ENCODE measurements at regions not wholly inside any gene's neighbourhood (a gene's known extent, or its start where the extent isn't known, plus 50 kb on each side); places are given as distances from the start of the nearest gene placed in this dataset.

- Histone ChIP-seq H3K79me2 (ENCODE audit: insufficient read depth, low read length) (no peaks in the 10 kb centered on the region), H3K27me3 (ENCODE audit: insufficient read depth, low read length) (no peaks in the 10 kb centered on the region), H4K20me1 (ENCODE audit: insufficient read depth, low read length) (no peaks in the 10 kb centered on the region), H3K36me3 (ENCODE audit: insufficient read depth, low read length) (no peaks in the 10 kb centered on the region), H3K4me3 (ENCODE audit: insufficient read depth, low read depth, low read length) (no peak overlapping the region), H2AFZ (ENCODE audit: low read depth, low read length) (no peak overlapping the region), H3K9ac (ENCODE audit: low read length) (no peak overlapping the region), H3K9me3 (ENCODE audit: insufficient read depth, low read depth, low read length) (no peaks in the 10 kb centered on the region), H3K4me1 (ENCODE audit: insufficient read depth, low read length) (peaks cover 12% of the 10 kb centered on the region), H3K4me2 (ENCODE audit: low read length) (no peak overlapping the region), H3K27ac (ENCODE audit: low read depth, low read length) (no peak overlapping the region)
- H3K4me1 Mint-ChIP-seq (ENCODE audit: low read depth, unreplicated experiment) = peaks cover 13% of the 10 kb centered on the region
- DNase-seq (ENCODE audit: low read depth) (no peak), FAIRE-seq (no peak)
- no peaks in the 10 kb centered on the region for H3K27me3 Mint-ChIP-seq (ENCODE audit: low read depth, unreplicated experiment)
- H3K27ac Mint-ChIP-seq (ENCODE audit: unreplicated experiment) = no peak overlapping the region
- TF ChIP-seq CTCF (IDR thresholded peaks at IDR 0.05; ENCODE audit: insufficient read depth, low read depth, low read length) = no peak
- TF ChIP-seq EZH2 (IDR thresholded peaks at IDR 0.05; ENCODE audit: insufficient read depth, low read length) = no peak
- no peaks in the 10 kb centered on the region for H3K36me3 Mint-ChIP-seq (ENCODE audit: low read depth, unreplicated experiment)
- H3K9me3 Mint-ChIP-seq (ENCODE audit: unreplicated experiment) = peaks cover 1% of the 10 kb centered on the region
- H3K4me3 Mint-ChIP-seq (ENCODE audit: unreplicated experiment) = no peak overlapping the region
These were observed 90.2 kb upstream of the EEF1E1 start for GRCh38 chr6:8192597-8192996.

GRCh38 chr6:8192067-8192466 is 89.7 kb upstream of the EEF1E1 start:
- Histone ChIP-seq H3K79me2 (ENCODE audit: insufficient read depth, low read length) (no peaks in the 10 kb centered on the region), H3K36me3 (ENCODE audit: insufficient read depth, low read length) (no peaks in the 10 kb centered on the region), H3K4me3 (ENCODE audit: insufficient read depth, low read depth, low read length) (no peak overlapping the region), H2AFZ (ENCODE audit: low read depth, low read length) (no peak overlapping the region), H3K9me3 (ENCODE audit: insufficient read depth, low read depth, low read length) (no peaks in the 10 kb centered on the region), H3K4me2 (ENCODE audit: low read length) (no peak overlapping the region), H4K20me1 (ENCODE audit: insufficient read depth, low read length) (no peaks in the 10 kb centered on the region), H3K9ac (ENCODE audit: low read length) (no peak overlapping the region), H3K27me3 (ENCODE audit: insufficient read depth, low read length) (no peaks in the 10 kb centered on the region), H3K27ac (ENCODE audit: low read depth, low read length) (no peak overlapping the region), H3K4me1 (ENCODE audit: insufficient read depth, low read length) (peaks cover 12% of the 10 kb centered on the region)
- Mint-ChIP-seq H3K27me3 (ENCODE audit: low read depth, unreplicated experiment) (no peaks in the 10 kb centered on the region), H3K4me3 (ENCODE audit: unreplicated experiment) (no peak overlapping the region), H3K4me1 (ENCODE audit: low read depth, unreplicated experiment) (peaks cover 13% of the 10 kb centered on the region), H3K36me3 (ENCODE audit: low read depth, unreplicated experiment) (no peaks in the 10 kb centered on the region), H3K9me3 (ENCODE audit: unreplicated experiment) (peaks cover 1% of the 10 kb centered on the region), H3K27ac (ENCODE audit: unreplicated experiment) (no peak overlapping the region)
- no peak for DNase-seq (ENCODE audit: low read depth)
- FAIRE-seq = no peak
- no peak for TF ChIP-seq CTCF (IDR thresholded peaks at IDR 0.05; ENCODE audit: insufficient read depth, low read depth, low read length)

- Mint-ChIP-seq H3K4me1 (ENCODE audit: low read depth, unreplicated experiment) (peaks cover 13% of the 10 kb centered on the region), H3K27me3 (ENCODE audit: low read depth, unreplicated experiment) (no peaks in the 10 kb centered on the region), H3K36me3 (ENCODE audit: low read depth, unreplicated experiment) (no peaks in the 10 kb centered on the region), H3K27ac (ENCODE audit: unreplicated experiment) (no peak overlapping the region), H3K9me3 (ENCODE audit: unreplicated experiment) (peaks cover 1% of the 10 kb centered on the region), H3K4me3 (ENCODE audit: unreplicated experiment) (no peak overlapping the region)
- Histone ChIP-seq H3K27me3 (ENCODE audit: insufficient read depth, low read length) (no peaks in the 10 kb centered on the region), H3K27ac (ENCODE audit: low read depth, low read length) (no peak overlapping the region), H3K9ac (ENCODE audit: low read length) (no peak overlapping the region), H3K4me3 (ENCODE audit: insufficient read depth, low read depth, low read length) (no peak overlapping the region), H3K79me2 (ENCODE audit: insufficient read depth, low read length) (no peaks in the 10 kb centered on the region), H2AFZ (ENCODE audit: low read depth, low read length) (no peak overlapping the region), H3K36me3 (ENCODE audit: insufficient read depth, low read length) (no peaks in the 10 kb centered on the region), H3K9me3 (ENCODE audit: insufficient read depth, low read depth, low read length) (no peaks in the 10 kb centered on the region), H3K4me2 (ENCODE audit: low read length) (no peak overlapping the region), H3K4me1 (ENCODE audit: insufficient read depth, low read length) (peaks cover 12% of the 10 kb centered on the region), H4K20me1 (ENCODE audit: insufficient read depth, low read length) (no peaks in the 10 kb centered on the region)
- FAIRE-seq = no peak
- TF ChIP-seq CTCF (IDR thresholded peaks at IDR 0.05; ENCODE audit: insufficient read depth, low read depth, low read length) = no peak
- no peak for TF ChIP-seq EZH2 (IDR thresholded peaks at IDR 0.05; ENCODE audit: insufficient read depth, low read length)
- DNase-seq (ENCODE audit: low read depth) = no peak
These were observed 89.3 kb upstream of the EEF1E1 start for GRCh38 chr6:8191629-8192028.

Data from astrocyte (in vitro differentiated cells and primary cell).